ENCODE measurements at regions not wholly inside any gene's neighbourhood (a gene's known extent, or its start where the extent isn't known, plus 50 kb on each side); places are given as distances from the start of the nearest gene placed in this dataset.

DNA sequence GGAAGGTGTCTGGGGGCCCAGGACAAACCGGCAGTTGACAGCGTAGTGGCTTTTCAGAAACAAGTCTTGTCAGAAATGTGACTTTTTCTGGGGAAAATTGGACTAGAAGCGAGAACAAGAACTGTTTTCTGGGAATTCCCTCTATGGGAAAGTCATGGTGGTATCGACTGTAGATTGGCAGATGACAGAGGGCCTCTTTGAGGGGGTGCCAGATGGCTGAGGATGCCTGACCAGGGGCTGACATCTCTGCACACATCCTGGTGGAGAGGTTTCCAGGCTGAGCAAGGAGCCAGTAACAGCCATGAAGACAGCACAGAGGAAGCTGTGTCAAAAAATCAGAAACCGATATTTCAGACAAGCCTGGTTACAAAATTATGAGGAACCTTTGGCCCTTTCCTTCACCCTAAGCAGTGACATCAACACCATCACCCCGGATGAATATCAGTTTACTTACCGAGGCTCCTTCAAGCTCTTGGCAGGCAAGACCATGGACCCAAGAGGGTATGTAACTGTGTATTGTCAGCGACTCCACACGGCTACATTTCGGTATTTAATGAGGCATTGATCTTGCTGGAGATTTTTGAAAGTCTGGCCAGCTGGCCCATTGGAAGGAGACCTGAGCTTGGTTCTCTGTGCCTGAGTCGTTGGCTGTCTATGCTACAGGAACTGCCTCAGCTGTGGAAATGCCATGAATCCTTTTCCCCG, 1525.3 kb upstream of the TMEM132C start:
- TF ChIP-seq ZFX (IDR thresholded peaks at IDR 0.05) = no peak
- TF ChIP-seq, protein P1, sequence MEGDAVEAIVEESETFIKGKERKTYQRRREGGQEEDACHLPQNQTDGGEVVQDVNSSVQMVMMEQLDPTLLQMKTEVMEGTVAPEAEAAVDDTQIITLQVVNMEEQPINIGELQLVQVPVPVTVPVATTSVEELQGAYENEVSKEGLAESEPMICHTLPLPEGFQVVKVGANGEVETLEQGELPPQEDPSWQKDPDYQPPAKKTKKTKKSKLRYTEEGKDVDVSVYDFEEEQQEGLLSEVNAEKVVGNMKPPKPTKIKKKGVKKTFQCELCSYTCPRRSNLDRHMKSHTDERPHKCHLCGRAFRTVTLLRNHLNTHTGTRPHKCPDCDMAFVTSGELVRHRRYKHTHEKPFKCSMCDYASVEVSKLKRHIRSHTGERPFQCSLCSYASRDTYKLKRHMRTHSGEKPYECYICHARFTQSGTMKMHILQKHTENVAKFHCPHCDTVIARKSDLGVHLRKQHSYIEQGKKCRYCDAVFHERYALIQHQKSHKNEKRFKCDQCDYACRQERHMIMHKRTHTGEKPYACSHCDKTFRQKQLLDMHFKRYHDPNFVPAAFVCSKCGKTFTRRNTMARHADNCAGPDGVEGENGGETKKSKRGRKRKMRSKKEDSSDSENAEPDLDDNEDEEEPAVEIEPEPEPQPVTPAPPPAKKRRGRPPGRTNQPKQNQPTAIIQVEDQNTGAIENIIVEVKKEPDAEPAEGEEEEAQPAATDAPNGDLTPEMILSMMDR (conservative IDR thresholded peaks at IDR 0.05) = no peak
- no peak overlapping the region for H3K27ac ChIP-seq

DNA sequence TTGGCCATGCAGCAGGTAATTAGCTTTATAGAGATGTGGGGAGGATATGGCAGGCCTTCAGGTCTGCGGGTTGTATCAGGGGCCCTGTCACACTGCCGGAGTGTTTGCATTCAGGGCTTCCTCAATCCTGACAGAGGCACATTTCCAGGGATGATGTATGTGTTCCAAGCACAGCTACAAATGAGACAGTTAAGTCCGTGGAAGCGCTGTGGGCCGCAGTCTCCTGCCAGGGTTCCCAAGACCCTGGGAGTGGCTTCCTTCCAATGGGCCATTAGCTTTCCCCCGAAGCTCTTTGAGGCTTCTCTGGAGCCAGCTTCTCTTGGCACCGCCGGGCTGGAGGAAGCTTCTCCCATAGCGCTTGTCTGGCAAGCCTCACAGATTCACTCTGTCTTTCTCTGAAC, 1524.7 kb upstream of the TMEM132C start:
- TF ChIP-seq, protein P1 (conservative IDR thresholded peaks at IDR 0.05) = no peak
- no peak for TF ChIP-seq ZFX (IDR thresholded peaks at IDR 0.05)
- no peak overlapping the region for H3K27ac ChIP-seq

DNA sequence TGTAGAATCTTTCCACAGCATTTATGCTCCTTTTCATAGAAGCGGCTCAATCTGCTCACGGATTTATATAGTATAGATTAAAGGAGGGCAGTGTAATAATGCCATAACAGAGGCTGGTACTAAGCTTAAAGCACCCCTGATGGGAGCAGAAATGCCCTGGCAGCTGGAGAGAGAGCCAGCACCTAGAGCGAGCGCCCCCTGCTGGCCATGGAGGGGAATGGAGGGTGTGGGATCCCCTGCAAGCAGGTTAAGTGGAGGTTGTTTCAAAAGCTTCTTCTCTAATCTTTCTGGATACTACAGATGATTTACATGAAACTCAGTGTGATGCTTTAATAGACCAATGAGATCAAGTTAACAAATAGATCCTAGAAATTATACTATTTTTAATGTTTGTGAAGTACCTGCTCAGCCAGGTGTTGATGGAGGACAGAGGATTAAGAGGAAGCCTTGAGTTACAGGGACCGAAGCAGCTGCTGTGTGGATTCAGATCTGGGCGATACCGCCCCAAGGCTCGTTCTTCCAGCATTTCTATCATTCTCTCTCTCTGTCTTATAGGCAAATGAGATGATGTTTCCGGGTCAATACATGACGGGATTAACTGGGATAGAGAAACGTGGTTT, 1519.3 kb upstream of the TMEM132C start:
- no peak overlapping the region for H3K27ac ChIP-seq
- TF ChIP-seq, protein P1 (conservative IDR thresholded peaks at IDR 0.05) = peak; percentile 91
- no peak for TF ChIP-seq ZFX (IDR thresholded peaks at IDR 0.05)

DNA sequence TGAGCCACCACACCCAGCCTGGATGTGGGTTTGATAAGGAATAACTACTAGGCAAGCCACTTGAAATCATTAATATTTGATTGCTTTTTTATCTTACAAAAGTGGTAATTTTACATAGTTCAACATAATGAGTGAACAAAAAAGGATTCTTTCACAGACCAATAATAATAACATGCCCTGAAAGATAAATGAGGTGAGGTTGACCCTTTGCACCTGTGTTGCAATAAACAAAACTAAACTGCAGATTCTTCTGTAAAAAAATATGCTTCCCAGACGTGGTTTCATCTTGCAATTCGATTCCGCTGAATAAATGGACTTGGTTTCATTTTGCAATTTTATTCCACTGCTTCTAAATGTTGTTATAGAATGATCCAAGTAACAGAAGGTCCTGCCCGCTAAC, 1514.9 kb upstream of the TMEM132C start:
- no peak overlapping the region for H3K27ac ChIP-seq
- TF ChIP-seq, protein P1 (conservative IDR thresholded peaks at IDR 0.05) = no peak
- no peak for TF ChIP-seq ZFX (IDR thresholded peaks at IDR 0.05)

DNA sequence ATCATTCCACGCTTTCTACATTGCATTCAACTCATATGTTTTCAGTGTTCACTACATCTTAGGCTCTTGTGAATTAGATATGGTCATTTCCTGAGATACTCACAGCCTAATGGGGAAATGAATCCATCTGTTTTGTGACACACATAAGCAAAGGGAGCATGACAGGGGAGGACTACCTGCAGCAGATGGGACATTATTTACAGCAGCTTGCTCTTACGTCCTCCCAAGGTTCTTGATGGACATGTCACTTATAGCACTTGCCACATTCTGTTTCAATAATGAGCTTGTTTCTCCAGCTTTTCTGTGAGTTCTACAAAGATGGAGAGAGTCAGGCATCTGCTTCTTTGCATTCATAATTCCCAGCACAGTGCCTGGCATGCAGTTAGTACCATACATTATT, 1509.6 kb upstream of the TMEM132C start:
- TF ChIP-seq, protein P1 (conservative IDR thresholded peaks at IDR 0.05) = no peak
- no peak for TF ChIP-seq ZFX (IDR thresholded peaks at IDR 0.05)
- H3K27ac ChIP-seq = no peak overlapping the region

DNA sequence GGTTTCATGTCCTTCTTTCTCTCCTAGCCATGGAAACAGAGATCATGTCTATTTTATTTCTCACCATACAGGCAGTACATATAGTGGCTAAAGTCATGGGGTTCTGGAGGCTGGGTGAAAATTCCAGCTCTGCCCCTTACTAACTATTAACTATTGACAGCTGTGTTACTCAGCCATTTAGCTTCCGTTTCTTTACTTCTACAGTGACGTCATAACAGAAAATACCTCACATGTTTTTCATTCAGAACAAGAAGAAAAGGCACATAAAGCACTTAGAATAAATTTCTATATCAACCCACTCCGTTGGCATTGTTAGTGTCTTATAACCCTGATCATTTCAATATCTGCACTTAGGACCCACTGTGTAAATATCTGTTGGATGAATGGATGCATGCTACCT, 1506.9 kb upstream of the TMEM132C start:
- H3K27ac ChIP-seq = no peak overlapping the region
- TF ChIP-seq ZFX (IDR thresholded peaks at IDR 0.05) = no peak
- TF ChIP-seq, protein P1 (conservative IDR thresholded peaks at IDR 0.05) = no peak

DNA sequence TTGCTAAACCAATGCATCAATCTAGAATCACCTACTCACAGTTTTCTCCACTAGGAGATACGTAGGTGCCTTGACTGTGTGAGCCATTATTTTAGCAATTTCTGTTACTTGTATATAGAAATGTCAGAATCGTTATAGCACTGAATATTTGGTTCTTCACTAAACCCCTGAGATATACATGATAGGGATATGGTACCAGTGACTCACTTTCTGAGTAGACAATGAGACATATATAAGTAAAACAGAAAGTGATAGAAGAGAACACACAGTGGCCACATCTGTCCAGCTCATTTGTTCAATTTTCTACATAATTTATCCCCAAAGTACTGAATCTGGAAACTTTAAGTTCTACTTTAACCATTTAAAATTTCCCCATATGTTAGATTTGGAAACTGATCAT, 1505.5 kb upstream of the TMEM132C start:
- H3K27ac ChIP-seq = no peak overlapping the region
- TF ChIP-seq ZFX (IDR thresholded peaks at IDR 0.05) = no peak
- TF ChIP-seq, protein P1 (conservative IDR thresholded peaks at IDR 0.05) = no peak
